ENCODE measurements at regions not wholly inside any gene's neighbourhood (a gene's known extent, or its start where the extent isn't known, plus 50 kb on each side); places are given as distances from the start of the nearest gene placed in this dataset.
A peak's percentile ranks its signal among the peaks of the same experiment; 100 is the strongest.

GRCh38 chr2:62309465-62310091, 113.7 kb downstream of the B3GNT2 start:
- CTCF ChIA-PET, result no interaction called here
- H3K4me2 ChIP-seq, result no peak overlapping the region
- no peaks in the 10 kb centered on the region; the same call in 1 of the 2 replicates for H3K9me2 ChIP-seq (ENCODE audit: insufficient read depth)
- no TSS peak for BruUV-seq (replicated peaks)
- intact Hi-C loops (cut with micrococcal nuclease; ENCODE audit: unreplicated experiment), result loop anchor here (5.0 to 10.0 kb wide), 4 partner anchors 317 to 547 kb away; partner anchors contain the start of gene EHBP1
- TF ChIP-seq EZH2 (IDR thresholded peaks at IDR 0.05; ENCODE audit: low read depth) (no peak), CTCF (conservative IDR thresholded peaks at IDR 0.05) (no peak)
- no peaks in the 10 kb centered on the region for H3K27me3 ChIP-seq (ENCODE audit: insufficient read depth, low read depth)
- peaks cover 37% of the 10 kb centered on the region for H3F3A ChIP-seq (ENCODE audit: insufficient read depth, low read depth)
- POLR2A ChIA-PET (ENCODE audit: unreplicated experiment), result no interaction called here
- DNase-seq, result no peak
- no peaks in the 10 kb centered on the region for H3K36me3 ChIP-seq (ENCODE audit: low read depth)
- no peaks in the 10 kb centered on the region for H3K9me3 ChIP-seq (ENCODE audit: insufficient read depth, low read depth)
- H4K20me1 ChIP-seq (ENCODE audit: insufficient read depth), result no peaks in the 10 kb centered on the region
- no peak overlapping the region for H3K4me3 ChIP-seq
- H3K27ac ChIP-seq, result peak overlapping the region; percentile 4; the same call in 1 of the 2 replicates
- H3K4me1 ChIP-seq (replicated peaks; ENCODE audit: insufficient read depth), result peaks cover 37% of the 10 kb centered on the region
- no peak overlapping the region for H2AFZ ChIP-seq
- no peaks in the 10 kb centered on the region for H3K79me2 ChIP-seq (ENCODE audit: low read depth)

GRCh38 chr2:62309081-62309464, 113.2 kb downstream of the B3GNT2 start:
- no peak for DNase-seq
- H3K27me3 ChIP-seq (ENCODE audit: insufficient read depth, low read depth), result no peaks in the 10 kb centered on the region
- no peak overlapping the region for H3K4me3 ChIP-seq
- H3K4me2 ChIP-seq, result no peak overlapping the region
- no peak overlapping the region for H2AFZ ChIP-seq
- no peaks in the 10 kb centered on the region; the same call in 1 of the 2 replicates for H3K9me2 ChIP-seq (ENCODE audit: insufficient read depth)
- peaks cover 42% of the 10 kb centered on the region for H3K4me1 ChIP-seq (replicated peaks; ENCODE audit: insufficient read depth)
- BruUV-seq (replicated peaks), result no TSS peak
- H3F3A ChIP-seq (ENCODE audit: insufficient read depth, low read depth), result peaks cover 42% of the 10 kb centered on the region
- H4K20me1 ChIP-seq (ENCODE audit: insufficient read depth), result no peaks in the 10 kb centered on the region
- peak overlapping the region; percentile 99; the same call in 1 of the 2 replicates for H3K27ac ChIP-seq
- intact Hi-C loops (cut with micrococcal nuclease; ENCODE audit: unreplicated experiment), result loop anchor here (5.0 to 10.0 kb wide), 4 partner anchors 317 to 547 kb away; partner anchors contain the start of gene EHBP1
- no peaks in the 10 kb centered on the region for H3K9me3 ChIP-seq (ENCODE audit: insufficient read depth, low read depth)
- H3K36me3 ChIP-seq (ENCODE audit: low read depth), result no peaks in the 10 kb centered on the region
- TF ChIP-seq CTCF (conservative IDR thresholded peaks at IDR 0.05), result no peak
- no peak for TF ChIP-seq EZH2 (IDR thresholded peaks at IDR 0.05; ENCODE audit: low read depth)
- CTCF ChIA-PET, result no interaction called here
- H3K79me2 ChIP-seq (ENCODE audit: low read depth), result no peaks in the 10 kb centered on the region
- POLR2A ChIA-PET (ENCODE audit: unreplicated experiment), result no interaction called here

DNA sequence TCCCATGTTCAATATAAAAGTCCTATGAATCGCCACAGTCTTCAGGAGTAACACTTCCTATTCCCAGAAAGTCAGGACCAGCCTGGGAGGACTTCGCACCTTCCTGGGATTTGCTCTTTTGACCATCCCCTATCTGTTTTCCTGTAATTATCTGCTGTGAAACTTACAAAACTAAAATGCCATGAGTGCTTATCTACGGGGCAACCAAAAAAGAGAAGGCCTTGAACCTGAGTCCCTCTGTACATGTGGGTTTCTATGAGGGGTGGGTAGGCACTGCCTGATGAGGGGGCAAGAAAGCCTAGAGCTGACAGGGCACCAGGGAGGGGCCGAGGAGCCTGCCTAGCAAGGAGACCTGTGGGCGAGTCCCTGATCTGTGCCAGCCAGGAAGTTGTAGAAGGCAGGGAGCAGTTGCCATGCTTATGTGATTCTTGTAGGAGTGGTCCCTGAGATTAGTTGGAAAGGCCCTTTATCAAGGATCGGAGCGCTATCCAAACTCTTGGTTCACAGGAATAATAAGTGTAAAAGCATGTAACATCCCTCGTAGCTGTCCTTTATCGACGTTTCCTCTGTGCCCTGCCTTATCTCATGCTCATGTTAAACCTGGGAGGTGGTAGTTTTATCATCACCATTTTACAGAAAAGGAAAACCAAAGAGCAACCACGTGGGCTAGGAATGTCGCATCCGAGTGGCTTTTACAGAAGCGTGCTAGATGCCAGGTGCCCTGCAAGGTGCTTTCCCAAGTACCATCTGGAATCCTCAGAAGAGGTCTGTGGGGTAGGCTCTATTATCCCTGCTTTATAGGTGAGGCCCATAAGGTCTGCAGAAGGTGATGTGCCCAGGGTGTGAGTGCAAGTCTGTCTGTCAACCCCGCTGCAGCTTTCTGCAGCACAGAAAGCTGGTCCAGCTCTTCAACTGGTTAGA, 111.8 kb downstream of the B3GNT2 start:
- Histone ChIP-seq H3K9me3 (ENCODE audit: insufficient read depth, low read depth) (no peaks in the 10 kb centered on the region), H3K79me2 (ENCODE audit: low read depth) (no peaks in the 10 kb centered on the region), H3K27ac (peak overlapping the region; percentile 99), H2AFZ (peak overlapping the region; percentile 74), H3K4me1 (replicated peaks; ENCODE audit: insufficient read depth) (peaks cover 55% of the 10 kb centered on the region), H3K36me3 (ENCODE audit: low read depth) (no peaks in the 10 kb centered on the region), H3K4me2 (peak overlapping the region; percentile 85), H3K27me3 (ENCODE audit: insufficient read depth, low read depth) (no peaks in the 10 kb centered on the region), H3K4me3 (peak overlapping the region; percentile 46; the same call in 1 of the 2 replicates), H4K20me1 (ENCODE audit: insufficient read depth) (no peaks in the 10 kb centered on the region), H3K9me2 (ENCODE audit: insufficient read depth) (no peaks in the 10 kb centered on the region), H3F3A (ENCODE audit: insufficient read depth, low read depth) (peaks cover 56% of the 10 kb centered on the region)
- no TSS peak for BruUV-seq (replicated peaks)
- DNase-seq, result peak; percentile 59 to 63
- ChIA-PET POLR2A (ENCODE audit: unreplicated experiment) (interaction anchor here (0.7 kb wide), 1 partner anchor 919 kb away, joined by 4 read pairs; no protein-coding TSS in a partner anchor), CTCF (no interaction called here)
- intact Hi-C loops (cut with micrococcal nuclease; ENCODE audit: unreplicated experiment), result loop anchor here (1.0 to 10.0 kb wide), 5 partner anchors 111 to 545 kb away; partner anchors contain the start of genes B3GNT2 and EHBP1
- TF ChIP-seq CTCF (conservative IDR thresholded peaks at IDR 0.05) (no peak), EZH2 (IDR thresholded peaks at IDR 0.05; ENCODE audit: low read depth) (no peak)

Measured in PC-9 (cell line).